NCI-H1417 treated with DMSO at 0.1 percent for 48 hours (cell line): ENCODE measurements at regions not wholly inside any gene's neighbourhood (a gene's known extent, or its start where the extent isn't known, plus 50 kb on each side); places are given as distances from the start of the nearest gene placed in this dataset.

Experiments used
- DNase-seq: peaks from one replicate; lab custom pipeline; 2025; lab: John Stamatoyannopoulos, UW

DNA sequence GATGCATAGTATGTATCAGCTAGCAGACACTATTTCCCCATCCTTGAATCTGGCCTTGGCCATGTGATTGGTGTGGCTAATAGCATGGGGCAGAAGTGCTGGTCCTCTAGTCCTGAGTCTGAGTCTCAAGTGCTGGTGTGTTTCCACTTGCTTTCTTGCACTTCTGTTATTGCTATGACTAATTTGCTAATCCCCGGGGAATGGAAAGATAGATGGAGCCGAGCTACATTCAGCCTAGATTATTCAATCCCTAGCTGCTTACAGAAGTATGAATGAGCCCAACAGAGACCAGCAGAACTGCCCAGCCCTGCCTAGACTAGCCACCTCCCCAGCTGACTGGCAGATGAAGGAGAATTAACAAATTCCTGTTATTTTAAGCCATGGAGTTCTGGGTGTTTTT, 53.2 kb upstream of the SYPL1 start:
- DNase-seq = no peak

DNA sequence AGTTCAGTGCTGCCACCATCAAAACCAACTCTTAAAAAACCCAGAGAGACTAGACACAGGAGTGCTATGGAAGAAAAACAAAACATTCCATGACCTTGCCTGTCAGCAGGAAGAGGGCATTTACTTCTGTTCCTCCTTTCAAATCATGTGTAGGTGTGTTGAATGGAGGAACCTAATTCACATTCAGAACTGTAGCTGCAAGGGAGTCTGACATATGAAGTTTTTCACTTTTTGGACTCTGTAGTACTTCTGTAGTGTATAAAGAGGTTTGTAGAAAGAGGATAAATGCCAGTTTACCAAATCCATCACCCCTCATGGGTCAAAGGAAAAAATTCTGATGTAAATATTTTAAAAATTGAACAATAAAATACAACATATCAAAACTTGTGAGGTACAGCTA, 51.1 kb upstream of the SYPL1 start:
- no peak for DNase-seq
